Activated B cell treated with CpG ODN at 0.5 μM for 24 hours (primary cell): ENCODE measurements at regions not wholly inside any gene's neighbourhood (a gene's known extent, or its start where the extent isn't known, plus 50 kb on each side); places are given as distances from the start of the nearest gene placed in this dataset.

Experiments used
- ATAC-seq: fragments of 200-7000 bp; cut with Tn5 transposase; one replicate; pipeline ENCODE4 v1.10.0; 2021; ENCODE audit warnings: low read depth, mild to moderate bottlenecking, moderate library complexity
- CTCF ChIA-PET: fragments of 350-600 bp; sonication (Branson Sonifier 250); formaldehyde crosslinking; loops from one replicate; lab custom pipeline; 2021; ENCODE audit warnings: antibody characterized with exemption; lab: Charles Lee
- POLR2A ChIA-PET: fragments of 350-600 bp; sonication (Branson Sonifier 250); formaldehyde crosslinking; loops from one replicate; lab custom pipeline; 2021; ENCODE audit warnings: antibody characterized with exemption; lab: Charles Lee
- DNase-seq: peaks from one replicate; pipeline ENCODE4 v3.0.0; 2022
- H3K27ac Mint-ChIP-seq: one replicate; pipeline ENCODE4 v1.8.0; 2020; ENCODE audit warnings: mixed read lengths
- H3K27me3 Mint-ChIP-seq: one replicate; pipeline ENCODE4 v1.8.0; 2021; ENCODE audit warnings: mixed read lengths
- H3K36me3 Mint-ChIP-seq: one replicate; pipeline ENCODE4 v1.8.0; 2021; ENCODE audit warnings: low read depth, mixed read lengths
- H3K4me1 Mint-ChIP-seq: one replicate; pipeline ENCODE4 v1.8.0; 2021; ENCODE audit warnings: mixed read lengths
- H3K4me3 Mint-ChIP-seq: one replicate; pipeline ENCODE4 v1.8.0; 2020; ENCODE audit warnings: mild to moderate bottlenecking, mixed read lengths
- H3K9me3 Mint-ChIP-seq: one replicate; pipeline ENCODE4 v1.8.0; 2020; ENCODE audit warnings: mixed read lengths
- intact Hi-C: fragments of 100-400 bp; cut with micrococcal nuclease; formaldehyde crosslinking; loops from one replicate; pipeline ENCODE4 v1.15.1; 2024
- TF ChIP-seq, protein P1 (sequence below): fragments of 200-600 bp; IDR thresholded peaks from one replicate; pipeline ENCODE4 v1.8.0; 2022; ENCODE audit warnings: antibody characterized with exemption, mild to moderate bottlenecking

DNA sequence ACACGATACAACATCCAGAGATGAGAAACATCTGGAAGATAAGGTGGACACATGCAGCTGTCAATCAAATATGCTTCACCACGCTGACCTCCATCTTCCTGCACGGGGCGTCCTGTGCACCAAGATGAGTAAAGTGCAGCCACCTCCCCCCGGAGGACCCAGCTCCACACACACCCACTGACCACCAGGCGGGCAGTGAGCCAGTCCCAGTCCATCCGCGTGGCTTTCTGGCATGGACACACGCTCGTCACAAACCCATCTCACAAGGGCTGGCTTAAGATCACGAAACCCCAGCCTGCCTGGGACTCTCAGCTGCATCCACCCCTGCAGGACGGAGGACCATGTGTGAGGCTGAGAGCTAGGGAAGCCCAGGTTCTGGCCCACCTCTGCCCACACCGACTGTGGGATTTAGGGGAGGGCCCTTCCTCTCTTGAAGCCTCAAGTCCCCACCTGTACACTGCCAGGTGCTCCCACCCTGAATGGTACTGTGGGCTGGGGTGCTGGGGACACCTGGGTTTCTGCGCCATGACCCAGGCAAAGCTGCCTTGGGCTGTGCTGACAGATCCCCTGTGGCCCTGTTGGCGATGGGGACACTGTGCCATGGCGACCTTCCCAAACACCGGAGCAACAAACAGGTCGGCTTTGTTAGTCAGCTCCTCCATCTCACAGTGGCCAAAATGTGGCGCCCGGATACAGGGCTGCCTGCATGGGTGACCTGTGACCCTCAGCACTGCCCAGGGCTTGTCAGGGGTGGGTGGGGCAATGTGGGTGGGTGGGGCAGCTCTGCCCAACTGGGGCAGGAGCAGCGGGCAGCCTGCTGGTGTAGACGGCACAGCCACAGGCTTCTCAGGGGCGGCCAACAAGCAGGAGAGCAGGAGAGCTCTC lies 629.0 kb downstream of the TBC1D22A start:
- TF ChIP-seq, protein P1, sequence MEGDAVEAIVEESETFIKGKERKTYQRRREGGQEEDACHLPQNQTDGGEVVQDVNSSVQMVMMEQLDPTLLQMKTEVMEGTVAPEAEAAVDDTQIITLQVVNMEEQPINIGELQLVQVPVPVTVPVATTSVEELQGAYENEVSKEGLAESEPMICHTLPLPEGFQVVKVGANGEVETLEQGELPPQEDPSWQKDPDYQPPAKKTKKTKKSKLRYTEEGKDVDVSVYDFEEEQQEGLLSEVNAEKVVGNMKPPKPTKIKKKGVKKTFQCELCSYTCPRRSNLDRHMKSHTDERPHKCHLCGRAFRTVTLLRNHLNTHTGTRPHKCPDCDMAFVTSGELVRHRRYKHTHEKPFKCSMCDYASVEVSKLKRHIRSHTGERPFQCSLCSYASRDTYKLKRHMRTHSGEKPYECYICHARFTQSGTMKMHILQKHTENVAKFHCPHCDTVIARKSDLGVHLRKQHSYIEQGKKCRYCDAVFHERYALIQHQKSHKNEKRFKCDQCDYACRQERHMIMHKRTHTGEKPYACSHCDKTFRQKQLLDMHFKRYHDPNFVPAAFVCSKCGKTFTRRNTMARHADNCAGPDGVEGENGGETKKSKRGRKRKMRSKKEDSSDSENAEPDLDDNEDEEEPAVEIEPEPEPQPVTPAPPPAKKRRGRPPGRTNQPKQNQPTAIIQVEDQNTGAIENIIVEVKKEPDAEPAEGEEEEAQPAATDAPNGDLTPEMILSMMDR, result no peak
- intact Hi-C loops, result no loop called here
- Mint-ChIP-seq H3K9me3 (no peaks in the 10 kb centered on the region), H3K36me3 (no peaks in the 10 kb centered on the region), H3K27me3 (no peaks in the 10 kb centered on the region), H3K4me3 (no peak overlapping the region), H3K4me1 (no peaks in the 10 kb centered on the region), H3K27ac (no peak overlapping the region)
- DNase-seq (no peak), ATAC-seq (no peak)
- POLR2A ChIA-PET, result no interaction called here
- CTCF ChIA-PET, result no interaction called here

DNA sequence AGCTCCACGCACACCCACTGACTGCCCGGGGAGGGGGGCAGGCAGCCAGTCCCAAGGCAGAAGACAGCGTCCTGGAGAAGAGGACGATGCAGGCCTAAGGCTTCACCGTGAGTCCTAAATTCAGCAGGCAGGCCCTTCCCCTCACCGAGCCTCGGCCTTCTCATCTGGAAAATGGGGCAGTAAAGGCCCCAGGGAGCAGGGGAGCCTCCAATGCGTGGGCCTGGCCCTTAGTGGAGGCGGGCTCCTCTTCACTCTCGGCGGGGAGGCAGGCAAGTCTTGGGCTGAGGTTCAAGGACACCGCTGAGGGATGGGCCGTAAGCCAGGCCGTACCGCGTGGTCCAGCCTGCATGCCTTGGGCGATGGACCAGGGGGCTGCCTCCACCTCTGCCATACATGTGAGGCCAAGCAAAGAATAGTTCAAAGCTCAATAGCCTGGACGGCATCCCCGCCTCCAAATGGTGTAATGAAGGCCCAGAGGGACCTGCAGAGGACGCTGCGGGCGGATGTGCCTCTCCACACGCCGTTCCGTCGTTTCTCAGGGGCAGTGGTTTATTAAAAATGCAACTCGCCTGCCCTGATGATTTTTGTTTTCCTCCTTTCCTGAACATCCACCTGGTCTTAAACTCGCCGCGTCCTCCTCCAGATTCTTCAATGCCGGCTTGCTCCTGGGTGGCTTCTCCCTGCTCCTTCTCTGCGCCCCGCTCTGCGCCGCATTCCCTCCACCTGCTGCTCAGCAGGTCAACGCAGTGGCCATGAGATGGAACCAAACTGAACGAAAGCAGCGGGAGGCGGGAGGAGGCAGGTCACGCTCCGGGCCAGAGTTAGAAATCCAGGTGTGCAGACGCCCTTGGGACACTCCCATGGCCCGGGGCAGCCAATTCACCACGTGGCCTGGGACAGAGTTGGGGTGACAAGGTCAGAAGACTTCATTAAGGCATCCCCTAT lies 627.8 kb downstream of the TBC1D22A start:
- POLR2A ChIA-PET, result no interaction called here
- CTCF ChIA-PET, result no interaction called here
- intact Hi-C loops, result no loop called here
- DNase-seq (no peak), ATAC-seq (no peak)
- H3K4me1 Mint-ChIP-seq, result no peaks in the 10 kb centered on the region
- H3K9me3 Mint-ChIP-seq, result no peaks in the 10 kb centered on the region
- no peaks in the 10 kb centered on the region for H3K36me3 Mint-ChIP-seq
- no peak overlapping the region for H3K27ac Mint-ChIP-seq
- H3K4me3 Mint-ChIP-seq, result no peak overlapping the region
- TF ChIP-seq, protein P1, result no peak
- H3K27me3 Mint-ChIP-seq, result no peaks in the 10 kb centered on the region

DNA sequence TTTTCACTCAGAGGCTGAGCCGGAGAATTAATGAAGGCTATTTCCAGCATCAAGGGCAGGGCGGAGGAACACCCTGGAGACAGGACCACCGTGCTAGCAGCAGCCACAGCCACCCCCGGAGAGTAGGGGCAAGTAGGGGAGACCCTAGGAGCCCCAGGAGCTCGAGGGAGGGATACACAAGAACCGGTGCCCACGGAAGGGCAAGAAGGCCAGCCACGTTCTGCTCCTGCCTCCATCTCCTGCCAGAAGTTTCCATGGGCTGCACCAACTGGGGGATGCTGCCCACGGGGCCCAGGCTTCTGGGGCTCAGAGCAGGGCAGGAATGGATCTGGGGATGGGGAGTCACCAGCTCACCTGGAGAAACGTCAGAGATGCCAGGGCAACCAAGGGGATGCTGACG lies 626.8 kb downstream of the TBC1D22A start:
- H3K27me3 Mint-ChIP-seq, result no peaks in the 10 kb centered on the region

DNA sequence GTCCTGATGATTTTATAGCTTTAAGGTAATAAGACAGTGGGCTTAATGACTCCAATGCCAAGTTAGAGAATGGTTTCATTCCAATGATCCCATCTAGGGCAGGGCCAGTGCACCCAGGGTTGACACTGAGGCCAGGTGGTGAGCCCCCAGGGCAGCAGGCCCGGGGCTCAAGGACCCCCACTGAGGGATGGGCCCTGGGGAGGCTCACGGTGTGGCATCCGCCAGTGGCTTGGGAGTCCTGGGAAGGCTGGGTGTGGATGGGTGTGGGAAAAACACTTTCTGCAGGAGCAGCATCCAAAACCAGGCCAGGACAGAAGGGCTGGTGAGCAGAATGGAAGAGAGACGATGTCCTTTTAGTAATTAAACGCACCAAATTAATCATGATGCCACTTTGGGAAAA lies 626.3 kb downstream of the TBC1D22A start:
- Mint-ChIP-seq H3K36me3 (no peaks in the 10 kb centered on the region), H3K27ac (no peak overlapping the region), H3K27me3 (no peaks in the 10 kb centered on the region), H3K4me3 (no peak overlapping the region), H3K9me3 (no peaks in the 10 kb centered on the region), H3K4me1 (no peaks in the 10 kb centered on the region)
- intact Hi-C loops, result no loop called here
- DNase-seq, result no peak
- POLR2A ChIA-PET, result no interaction called here
- ATAC-seq, result no peak
- CTCF ChIA-PET, result no interaction called here
- TF ChIP-seq, protein P1, result no peak

More for the DNA sequence above, 626.8 kb downstream of the TBC1D22A start:
- POLR2A ChIA-PET, result no interaction called here
- Mint-ChIP-seq H3K9me3 (no peaks in the 10 kb centered on the region), H3K36me3 (no peaks in the 10 kb centered on the region), H3K4me1 (no peaks in the 10 kb centered on the region), H3K4me3 (no peak overlapping the region), H3K27ac (no peak overlapping the region)
- TF ChIP-seq, protein P1, result no peak
- CTCF ChIA-PET, result no interaction called here
- intact Hi-C loops, result no loop called here
- ATAC-seq, result no peak
- DNase-seq, result no peak

DNA sequence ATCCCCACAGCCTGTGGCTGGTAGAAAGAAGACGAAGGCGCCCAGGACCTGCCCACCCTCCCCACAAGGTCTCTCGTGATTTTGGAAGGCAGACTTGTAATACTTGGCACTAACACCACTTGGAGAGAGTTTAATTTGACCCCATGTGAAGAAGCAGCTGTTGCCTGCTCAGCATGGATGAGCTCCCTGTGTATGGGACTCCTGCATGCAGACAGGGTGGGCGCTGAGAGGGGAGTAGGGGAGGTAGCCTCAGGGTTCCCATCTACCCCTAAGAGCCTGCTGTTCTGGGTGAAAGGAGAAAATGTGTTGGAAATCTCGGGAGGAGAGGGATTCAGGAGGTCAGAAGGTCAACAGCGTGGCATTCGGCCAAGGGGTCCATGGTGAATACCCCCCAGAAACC lies 625.9 kb downstream of the TBC1D22A start:
- intact Hi-C loops, result no loop called here
- no peaks in the 10 kb centered on the region for H3K9me3 Mint-ChIP-seq
- ATAC-seq (no peak), DNase-seq (no peak)
- no peak overlapping the region for H3K4me3 Mint-ChIP-seq
- no peaks in the 10 kb centered on the region for H3K4me1 Mint-ChIP-seq
- TF ChIP-seq, protein P1, result no peak
- POLR2A ChIA-PET, result no interaction called here
- CTCF ChIA-PET, result no interaction called here
- H3K27me3 Mint-ChIP-seq, result no peaks in the 10 kb centered on the region
- no peaks in the 10 kb centered on the region for H3K36me3 Mint-ChIP-seq
- no peak overlapping the region for H3K27ac Mint-ChIP-seq
